ENCODE measurements at regions not wholly inside any gene's neighbourhood (a gene's known extent, or its start where the extent isn't known, plus 50 kb on each side); places are given as distances from the start of the nearest gene placed in this dataset.
"Not testable (repeated sequence)": the region's sequence is repeated elsewhere in the genome, so short reads cannot be mapped to it uniquely, and the experiment has no call there.

DNA sequence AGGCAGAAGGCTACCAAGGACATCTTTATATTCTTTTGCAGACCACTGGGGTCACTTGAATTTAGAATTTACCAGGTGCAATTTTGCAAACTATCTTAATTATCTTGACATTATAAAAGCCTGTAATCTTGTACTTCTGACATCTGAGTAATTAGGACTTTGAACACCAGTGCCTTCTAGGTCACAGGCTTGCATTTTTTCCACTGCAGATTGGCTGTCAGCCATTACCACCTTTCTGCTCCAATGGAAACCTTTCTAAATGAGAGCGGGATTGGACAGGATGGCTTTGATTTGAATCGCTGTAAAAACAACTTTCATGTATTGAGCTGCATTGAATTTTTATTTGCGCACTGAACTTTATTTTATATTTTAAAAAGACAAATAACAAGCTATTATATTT is 893.3 kb upstream of the TPTE start:
- BruUV-seq (replicated peaks); intact Hi-C loops (cut with micrococcal nuclease); FAIRE-seq; H3K79me2 ChIP-seq (ENCODE audit: control insufficient read depth, insufficient read depth, low read length); H3K4me3 ChIP-seq; H3K9ac ChIP-seq (ENCODE audit: insufficient read depth in 1 of 2, low read depth in 2 of 2, low read length in 2 of 2); ATAC-seq; H3K4me1 ChIP-seq (replicated peaks in 1 of 2; ENCODE audit: control insufficient read depth in 2 of 2, insufficient read depth in 2 of 2, low read length in 2 of 2); H3K9me1 ChIP-seq (ENCODE audit: control insufficient read depth, insufficient read depth, low read length); H3K9me3 ChIP-seq (replicated peaks; ENCODE audit: control insufficient read depth, insufficient read depth, low read depth, low read length); H4K20me1 ChIP-seq (replicated peaks; ENCODE audit: control insufficient read depth, insufficient read depth, low read length); H3K27me3 ChIP-seq (ENCODE audit: control insufficient read depth in 2 of 2, insufficient read depth in 2 of 2, low read length in 2 of 2); CTCF ChIA-PET (ENCODE audit: low intra/inter-chr PET ratio); POLR2A ChIA-PET; H2AFZ ChIP-seq (ENCODE audit: low read depth, low read length); H3K36me3 ChIP-seq (ENCODE audit: control insufficient read depth, insufficient read depth, low read length); H3K27ac ChIP-seq (ENCODE audit: extremely low read depth, low read depth, low read length); in situ Hi-C loops (cut with MboI); DNase-seq (ENCODE audit: extremely low read depth in 1 of 4, low spot score in 3 of 4); H3K4me2 ChIP-seq (ENCODE audit: insufficient read depth, low read length): not testable (repeated sequence)
- WGBS (ENCODE audit: insufficient coverage, low coverage, missing lambda C conversion rate): 0% methylated on average over 1 of the region's 3 CpGs

DNA sequence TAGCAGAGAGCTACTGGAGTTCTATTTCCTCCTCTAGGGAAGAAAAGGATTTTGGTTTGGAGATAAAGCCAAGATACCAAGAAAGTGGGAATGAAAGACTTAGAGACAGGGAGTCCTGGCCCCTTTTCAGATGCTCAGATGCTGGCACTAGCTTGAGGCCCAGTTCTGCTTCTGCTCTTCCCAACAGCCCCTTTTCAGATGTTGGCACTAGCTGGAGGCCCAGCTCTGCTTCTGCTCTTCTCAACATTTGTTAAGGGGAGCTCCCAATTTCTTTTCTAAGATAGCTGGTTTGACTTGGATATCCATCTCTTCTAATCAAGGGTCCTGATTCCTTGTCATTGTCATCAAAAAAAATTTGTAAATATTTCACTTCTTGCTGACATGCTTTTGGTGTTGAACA is 874.0 kb upstream of the TPTE start:
- H3K9ac ChIP-seq (ENCODE audit: insufficient read depth in 1 of 2, low read depth in 2 of 2, low read length in 2 of 2); H2AFZ ChIP-seq (ENCODE audit: low read depth, low read length); H3K79me2 ChIP-seq (ENCODE audit: control insufficient read depth, insufficient read depth, low read length); H3K4me2 ChIP-seq (ENCODE audit: insufficient read depth, low read length); FAIRE-seq; BruUV-seq (replicated peaks); ATAC-seq; H3K27me3 ChIP-seq (ENCODE audit: control insufficient read depth in 2 of 2, insufficient read depth in 2 of 2, low read length in 2 of 2); H3K27ac ChIP-seq (ENCODE audit: extremely low read depth, low read depth, low read length); in situ Hi-C loops (cut with MboI); H3K4me3 ChIP-seq; POLR2A ChIA-PET; H4K20me1 ChIP-seq (replicated peaks; ENCODE audit: control insufficient read depth, insufficient read depth, low read length); H3K9me3 ChIP-seq (replicated peaks; ENCODE audit: control insufficient read depth, insufficient read depth, low read depth, low read length); H3K36me3 ChIP-seq (ENCODE audit: control insufficient read depth, insufficient read depth, low read length); H3K4me1 ChIP-seq (replicated peaks in 1 of 2; ENCODE audit: control insufficient read depth in 2 of 2, insufficient read depth in 2 of 2, low read length in 2 of 2); intact Hi-C loops (cut with micrococcal nuclease); CTCF ChIA-PET (ENCODE audit: low intra/inter-chr PET ratio); DNase-seq (ENCODE audit: extremely low read depth in 1 of 4, low spot score in 3 of 4); H3K9me1 ChIP-seq (ENCODE audit: control insufficient read depth, insufficient read depth, low read length): not testable (repeated sequence)

DNA sequence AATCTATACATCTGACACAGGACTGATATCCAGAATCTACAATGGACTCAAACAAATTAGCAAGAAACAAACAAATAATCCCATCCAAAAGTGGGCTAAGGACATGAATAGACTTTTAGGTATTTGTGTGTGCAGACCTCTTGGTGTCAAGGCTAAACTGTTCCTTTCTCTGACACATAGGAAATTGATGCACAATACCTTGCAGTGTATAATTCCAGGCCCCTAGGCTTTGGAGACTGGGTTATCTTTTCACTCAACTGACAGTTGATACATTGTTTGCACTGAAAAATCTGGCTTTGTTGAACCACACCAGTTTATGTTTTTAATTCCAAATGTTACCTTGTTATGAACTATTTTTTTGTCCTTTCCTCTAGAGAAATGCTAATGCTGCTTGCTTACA is 873.1 kb upstream of the TPTE start:
- ATAC-seq; H2AFZ ChIP-seq (ENCODE audit: low read depth, low read length); H3K4me3 ChIP-seq; intact Hi-C loops (cut with micrococcal nuclease); DNase-seq (ENCODE audit: extremely low read depth in 1 of 4, low spot score in 3 of 4); H3K27ac ChIP-seq (ENCODE audit: extremely low read depth, low read depth, low read length); BruUV-seq (replicated peaks); H3K36me3 ChIP-seq (ENCODE audit: control insufficient read depth, insufficient read depth, low read length); H3K9me3 ChIP-seq (replicated peaks; ENCODE audit: control insufficient read depth, insufficient read depth, low read depth, low read length); FAIRE-seq; H3K9me1 ChIP-seq (ENCODE audit: control insufficient read depth, insufficient read depth, low read length); POLR2A ChIA-PET; H3K4me2 ChIP-seq (ENCODE audit: insufficient read depth, low read length); H3K27me3 ChIP-seq (ENCODE audit: control insufficient read depth in 2 of 2, insufficient read depth in 2 of 2, low read length in 2 of 2); in situ Hi-C loops (cut with MboI); H4K20me1 ChIP-seq (replicated peaks; ENCODE audit: control insufficient read depth, insufficient read depth, low read length); H3K9ac ChIP-seq (ENCODE audit: insufficient read depth in 1 of 2, low read depth in 2 of 2, low read length in 2 of 2); H3K79me2 ChIP-seq (ENCODE audit: control insufficient read depth, insufficient read depth, low read length); H3K4me1 ChIP-seq (replicated peaks in 1 of 2; ENCODE audit: control insufficient read depth in 2 of 2, insufficient read depth in 2 of 2, low read length in 2 of 2); CTCF ChIA-PET (ENCODE audit: low intra/inter-chr PET ratio): not testable (repeated sequence)
